PC-3 (cell line): ENCODE measurements at regions not wholly inside any gene's neighbourhood (a gene's known extent, or its start where the extent isn't known, plus 50 kb on each side); places are given as distances from the start of the nearest gene placed in this dataset.

Experiments used
- ATAC-seq: fragments of 200-7000 bp; cut with Tn5 transposase; 2 replicates; pipeline ENCODE4 v1.9.1; 2020; ENCODE audit warnings: mild to moderate bottlenecking, moderate library complexity
- BruUV-seq: library from RNA; stranded (reverse); fragments of 400-500 nt; replicated peaks from 2 replicates; lab custom pipeline; 2021; lab: Mats Ljungman, UMichigan
- CTCF ChIA-PET: fragments of 300-600 bp; sonication (Branson Sonifier 250); formaldehyde crosslinking; loops from one replicate; lab custom pipeline; 2022; ENCODE audit warnings: antibody characterized with exemption; lab: Charles Lee
- POLR2A ChIA-PET: fragments of 300-600 bp; sonication (Branson Sonifier 250); formaldehyde crosslinking; loops from one replicate; lab custom pipeline; 2022; ENCODE audit warnings: antibody characterized with exemption; ENCODE audit not compliant: unreplicated experiment; lab: Charles Lee
- DNase-seq: peaks from one replicate; pipeline ENCODE4 v3.0.0-alpha.2; 2015
- H2AFZ ChIP-seq: fragments of 300-600 bp; sonication (generic); 2 replicates; pipeline ENCODE4 v1.6.0; 2016; ENCODE audit warnings: antibody characterized with exemption, low read length
- H3F3A ChIP-seq: fragments of 300-600 bp; sonication (generic); one replicate; pipeline ENCODE4 v1.6.0; 2017; ENCODE audit warnings: antibody characterized with exemption, low read length, control low read depth, mild to moderate bottlenecking; ENCODE audit not compliant: unreplicated experiment
- H3K27ac ChIP-seq: fragments of 300-600 bp; sonication (generic); 2 replicates; pipeline ENCODE4 v1.5.1; 2016; ENCODE audit warnings: mild to moderate bottlenecking, low read length
- H3K27me3 ChIP-seq: fragments of 300-600 bp; sonication (generic); 2 replicates; pipeline ENCODE4 v1.6.1; 2016; ENCODE audit warnings: low read length, mixed read lengths
- H3K36me3 ChIP-seq: fragments of 300-600 bp; sonication (generic); 2 replicates; pipeline ENCODE4 v1.6.1; 2016; ENCODE audit warnings: low read depth, mixed run types, low read length, mixed read lengths
- H3K4me1 ChIP-seq: fragments of 300-600 bp; sonication (generic); 2 replicates; pipeline ENCODE4 v1.5.1; 2016; ENCODE audit warnings: low read length; ENCODE audit not compliant: insufficient read depth
- H3K4me2 ChIP-seq: fragments of 300-600 bp; sonication (generic); 2 replicates; pipeline ENCODE4 v1.6.0; 2016; ENCODE audit warnings: low read length
- H3K4me3 ChIP-seq: fragments of 300-600 bp; sonication (generic); 2 replicates; pipeline ENCODE4 v1.5.1; 2016; ENCODE audit warnings: mild to moderate bottlenecking, low read length, mixed read lengths
- H3K79me2 ChIP-seq: fragments of 300-600 bp; sonication (generic); 2 replicates; pipeline ENCODE4 v1.6.1; 2017; ENCODE audit warnings: low read length, mixed read lengths
- H3K9ac ChIP-seq: fragments of 300-600 bp; sonication (generic); 2 replicates; pipeline ENCODE4 v1.6.0; 2016; ENCODE audit warnings: mild to moderate bottlenecking, low read length
- H3K9me2 ChIP-seq: fragments of 300-600 bp; sonication (generic); replicated peaks from 2 replicates; pipeline ENCODE4 v1.6.1; 2016; ENCODE audit warnings: mixed run types, low read length, mixed read lengths
- H3K9me3 ChIP-seq: fragments of 300-600 bp; sonication (generic); 2 replicates; pipeline ENCODE4 v1.6.1; 2016; ENCODE audit warnings: low read length, mixed read lengths
- H4K20me1 ChIP-seq: fragments of 300-600 bp; sonication (generic); 2 replicates; pipeline ENCODE4 v1.6.1; 2016; ENCODE audit warnings: low read length, mixed read lengths
- CTCF ChIP-seq: fragments of 300-600 bp; sonication (generic); conservative IDR thresholded peaks from 2 replicates; pipeline ENCODE4 v1.5.1; 2017; ENCODE audit warnings: antibody characterized with exemption, low read depth, mild to moderate bottlenecking, low read length
- EZH2 ChIP-seq: fragments of 300-600 bp; sonication (generic); IDR thresholded peaks from one replicate; pipeline ENCODE4 v1.6.1; 2017; ENCODE audit warnings: antibody characterized with exemption, mild to moderate bottlenecking, low read length; ENCODE audit not compliant: unreplicated experiment
- EZH2phosphoT487 ChIP-seq: fragments of 300-600 bp; sonication (generic); IDR thresholded peaks from 2 replicates; pipeline ENCODE4 v1.6.1; 2018; ENCODE audit warnings: mild to moderate bottlenecking, antibody characterized with exemption, low read length, borderline replicate concordance
- intact Hi-C: fragments of 100-400 bp; cut with micrococcal nuclease; formaldehyde crosslinking; loops from 2 replicates; pipeline ENCODE4 v1.9.0; 2023

- Histone ChIP-seq H3K27me3 (no peaks in the 10 kb centered on the region), H3K9me3 (no peaks in the 10 kb centered on the region), H3K36me3 (no peaks in the 10 kb centered on the region), H3K9ac (no peak overlapping the region), H4K20me1 (no peaks in the 10 kb centered on the region), H3K27ac (no peak overlapping the region), H3K4me3 (no peak overlapping the region), H2AFZ (no peak overlapping the region), H3F3A (no peaks in the 10 kb centered on the region), H3K79me2 (no peaks in the 10 kb centered on the region), H3K4me1 (peaks cover 20% of the 10 kb centered on the region), H3K9me2 (no peaks in the 10 kb centered on the region), H3K4me2 (no peak overlapping the region)
- DNase-seq (peak; percentile 56), ATAC-seq (peak; percentile 82)
- ChIA-PET CTCF (no interaction called here), POLR2A (interaction anchor here (0.6 kb wide), 1 partner anchor 458 kb away, joined by 4 read pairs; no protein-coding TSS in a partner anchor)
- intact Hi-C loops: no loop called here
- BruUV-seq: no TSS peak
- TF ChIP-seq CTCF (peak; percentile 64), EZH2 (no peak)
Observed at GRCh38 chr2:8544786-8545694, 136.8 kb upstream of the ID2 start.

GRCh38 chr2:8545695-8546611 is 135.9 kb upstream of the ID2 start:
- no TSS peak for BruUV-seq
- intact Hi-C loops: no loop called here
- POLR2A ChIA-PET: no interaction called here

More at GRCh38 chr2:8545695-8546611, 135.9 kb upstream of the ID2 start:
- DNase-seq (no peak), ATAC-seq (no peak)
- Histone ChIP-seq H3F3A (no peaks in the 10 kb centered on the region), H3K4me1 (peaks cover 13% of the 10 kb centered on the region), H3K27ac (no peak overlapping the region), H2AFZ (no peak overlapping the region), H3K9me3 (no peaks in the 10 kb centered on the region), H3K9me2 (no peaks in the 10 kb centered on the region), H3K36me3 (no peaks in the 10 kb centered on the region), H3K27me3 (no peaks in the 10 kb centered on the region), H3K4me2 (no peak overlapping the region), H3K79me2 (no peaks in the 10 kb centered on the region), H4K20me1 (no peaks in the 10 kb centered on the region), H3K9ac (no peak overlapping the region), H3K4me3 (no peak overlapping the region)
- TF ChIP-seq EZH2phosphoT487: no peak
- TF ChIP-seq CTCF: no peak
- TF ChIP-seq EZH2: no peak
- CTCF ChIA-PET: no interaction called here
